OCI-LY7 (cell line): ENCODE measurements at regions not wholly inside any gene's neighbourhood (a gene's known extent, or its start where the extent isn't known, plus 50 kb on each side); places are given as distances from the start of the nearest gene placed in this dataset.
"Not testable (repeated sequence)": the region's sequence is repeated elsewhere in the genome, so short reads cannot be mapped to it uniquely, and the experiment has no call there.

Experiments
- BruUV-seq: library from RNA; stranded (reverse); fragments of 400-500 nt; replicated peaks from 2 replicates; lab custom pipeline; 2021; lab: Mats Ljungman, UMichigan
- CTCF ChIA-PET: fragments of 300-600 bp; sonication (Branson Sonifier 250); formaldehyde crosslinking; loops from one replicate; lab custom pipeline; 2022; ENCODE audit warnings: antibody characterized with exemption; ENCODE audit not compliant: unreplicated experiment; lab: Charles Lee
- POLR2A ChIA-PET: fragments of 300-600 bp; sonication (Branson Sonifier 250); formaldehyde crosslinking; loops from one replicate; lab custom pipeline; 2022; ENCODE audit warnings: antibody characterized with exemption; lab: Charles Lee
- DNase-seq: peaks from one replicate; pipeline ENCODE4 v3.0.0-alpha.2; 2015; ENCODE audit warnings: low spot score
- H2AFZ ChIP-seq: fragments of 200-600 bp; sonication (generic), shearing (Covaris generic); 2 replicates; pipeline ENCODE4 v1.6.1; 2014; ENCODE audit warnings: mild to moderate bottlenecking, antibody characterized with exemption, low read length, moderate library complexity
- H3K27ac ChIP-seq: fragments of 200-600 bp; sonication (generic); 2 replicates; pipeline ENCODE4 v1.5.1; 2014; ENCODE audit warnings: mixed run types, low read depth, mild to moderate bottlenecking, moderate library complexity, low read length, inconsistent platforms; ENCODE audit not compliant: poor library complexity, severe bottlenecking
- H3K36me3 ChIP-seq: fragments of 200-600 bp; sonication (generic); 2 replicates; pipeline ENCODE4 v1.6.1; 2014; ENCODE audit warnings: mild to moderate bottlenecking, antibody characterized with exemption, low read length, moderate library complexity, mixed read lengths; ENCODE audit not compliant: insufficient read depth
- H3K4me1 ChIP-seq: fragments of 200-600 bp; sonication (generic); 2 replicates; pipeline ENCODE4 v1.5.1; 2014; ENCODE audit warnings: mild to moderate bottlenecking, low read length; ENCODE audit not compliant: insufficient read depth, poor library complexity, severe bottlenecking
- H3K4me2 ChIP-seq: fragments of 200-600 bp; sonication (generic); 2 replicates; pipeline ENCODE4 v1.6.1; 2014; ENCODE audit warnings: mild to moderate bottlenecking, low read length
- H3K4me3 ChIP-seq: fragments of 200-600 bp; sonication (generic); 2 replicates; pipeline ENCODE4 v1.5.1; 2014; ENCODE audit warnings: mild to moderate bottlenecking, low read depth, low read length; ENCODE audit not compliant: poor library complexity, severe bottlenecking
- H3K79me2 ChIP-seq: fragments of 200-600 bp; sonication (generic); 2 replicates; pipeline ENCODE4 v1.6.1; 2016; ENCODE audit warnings: low read depth, mild to moderate bottlenecking, low read length, moderate library complexity, mixed read lengths; ENCODE audit not compliant: insufficient read depth
- H3K9me2 ChIP-seq: fragments of 200-600 bp; sonication (generic); 2 replicates; pipeline ENCODE4 v1.6.1; 2016; ENCODE audit warnings: mild to moderate bottlenecking, low read length, mixed read lengths; ENCODE audit not compliant: insufficient read depth
- H3K9me3 ChIP-seq: fragments of 200-600 bp; sonication (generic); 2 replicates; pipeline ENCODE4 v1.6.1; 2014; ENCODE audit warnings: mild to moderate bottlenecking, mixed run types, low read length, mixed read lengths
- H4K20me1 ChIP-seq: fragments of 200-600 bp; sonication (generic); 2 replicates; pipeline ENCODE4 v1.6.1; 2014; ENCODE audit warnings: mild to moderate bottlenecking, antibody characterized with exemption, low read length, moderate library complexity, mixed read lengths; ENCODE audit not compliant: insufficient read depth
- CTCF ChIP-seq: fragments of 200-600 bp; sonication (generic); conservative IDR thresholded peaks from 2 replicates; pipeline ENCODE4 v1.5.1; 2014; ENCODE audit warnings: mild to moderate bottlenecking, antibody characterized with exemption, low read length, moderate library complexity, mixed read lengths
- EZH2phosphoT487 ChIP-seq: fragments of 200-600 bp; sonication (generic); IDR thresholded peaks from 2 replicates; pipeline ENCODE4 v1.6.1; 2018; ENCODE audit warnings: low read depth, borderline replicate concordance, mild to moderate bottlenecking, mixed run types, antibody characterized with exemption, low read length, moderate library complexity, mixed read lengths
- intact Hi-C: fragments of 100-400 bp; cut with micrococcal nuclease; formaldehyde crosslinking; loops from one replicate; pipeline ENCODE4 v1.10.0; 2022; ENCODE audit not compliant: unreplicated experiment

GRCh38 chr9:25453875-25454274 lies 224.4 kb downstream of the TUSC1 start:
- Histone ChIP-seq H3K9me2 (no peaks in the 10 kb centered on the region), H3K4me2 (no peak overlapping the region), H3K36me3 (no peaks in the 10 kb centered on the region), H3K4me3 (no peak overlapping the region), H3K27ac (no peak overlapping the region), H3K4me1 (no peaks in the 10 kb centered on the region), H2AFZ (no peak overlapping the region), H3K9me3 (no peaks in the 10 kb centered on the region), H3K79me2 (no peaks in the 10 kb centered on the region), H4K20me1 (no peaks in the 10 kb centered on the region)
- no peak for TF ChIP-seq EZH2phosphoT487
- TF ChIP-seq CTCF = no peak
- intact Hi-C loops = no loop called here
- DNase-seq = no peak
- BruUV-seq = no TSS peak
- CTCF ChIA-PET = no interaction called here
- POLR2A ChIA-PET = interaction anchor here (0.7 kb wide), 1 partner anchor 1878 kb away, joined by 3 read pairs; no protein-coding TSS in a partner anchor

GRCh38 chr9:25449503-25449902 lies 228.7 kb downstream of the TUSC1 start:
- Histone ChIP-seq H3K4me2 (no peak overlapping the region), H3K79me2 (no peaks in the 10 kb centered on the region), H3K36me3 (no peaks in the 10 kb centered on the region), H3K9me2 (no peaks in the 10 kb centered on the region), H3K27ac (no peak overlapping the region), H4K20me1 (no peaks in the 10 kb centered on the region), H3K4me1 (no peaks in the 10 kb centered on the region), H3K4me3 (no peak overlapping the region), H3K9me3 (no peaks in the 10 kb centered on the region), H2AFZ (no peak overlapping the region)
- BruUV-seq = no TSS peak
- POLR2A ChIA-PET = no interaction called here
- intact Hi-C loops = no loop called here
- no peak for DNase-seq
- CTCF ChIA-PET = no interaction called here
- TF ChIP-seq EZH2phosphoT487 (no peak), CTCF (no peak)

- H3K9me2 ChIP-seq, POLR2A ChIA-PET, H3K4me1 ChIP-seq, H4K20me1 ChIP-seq, H3K36me3 ChIP-seq, CTCF ChIA-PET, H3K27ac ChIP-seq, H3K4me3 ChIP-seq, DNase-seq, BruUV-seq, intact Hi-C loops, H2AFZ ChIP-seq, H3K9me3 ChIP-seq, H3K4me2 ChIP-seq, H3K79me2 ChIP-seq: not testable (repeated sequence)
These were observed 232.5 kb downstream of the TUSC1 start for GRCh38 chr9:25445721-25446120.
